ENCODE measurements at regions not wholly inside any gene's neighbourhood (a gene's known extent, or its start where the extent isn't known, plus 50 kb on each side); places are given as distances from the start of the nearest gene placed in this dataset.

GRCh38 chr18:39039813-39040212, 1474.2 kb upstream of the CELF4 start:
- TF ChIP-seq, protein P1, sequence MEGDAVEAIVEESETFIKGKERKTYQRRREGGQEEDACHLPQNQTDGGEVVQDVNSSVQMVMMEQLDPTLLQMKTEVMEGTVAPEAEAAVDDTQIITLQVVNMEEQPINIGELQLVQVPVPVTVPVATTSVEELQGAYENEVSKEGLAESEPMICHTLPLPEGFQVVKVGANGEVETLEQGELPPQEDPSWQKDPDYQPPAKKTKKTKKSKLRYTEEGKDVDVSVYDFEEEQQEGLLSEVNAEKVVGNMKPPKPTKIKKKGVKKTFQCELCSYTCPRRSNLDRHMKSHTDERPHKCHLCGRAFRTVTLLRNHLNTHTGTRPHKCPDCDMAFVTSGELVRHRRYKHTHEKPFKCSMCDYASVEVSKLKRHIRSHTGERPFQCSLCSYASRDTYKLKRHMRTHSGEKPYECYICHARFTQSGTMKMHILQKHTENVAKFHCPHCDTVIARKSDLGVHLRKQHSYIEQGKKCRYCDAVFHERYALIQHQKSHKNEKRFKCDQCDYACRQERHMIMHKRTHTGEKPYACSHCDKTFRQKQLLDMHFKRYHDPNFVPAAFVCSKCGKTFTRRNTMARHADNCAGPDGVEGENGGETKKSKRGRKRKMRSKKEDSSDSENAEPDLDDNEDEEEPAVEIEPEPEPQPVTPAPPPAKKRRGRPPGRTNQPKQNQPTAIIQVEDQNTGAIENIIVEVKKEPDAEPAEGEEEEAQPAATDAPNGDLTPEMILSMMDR (IDR thresholded peaks at IDR 0.05) = no peak
- no peak for TF ChIP-seq POLR2A (IDR thresholded peaks at IDR 0.05)

Measured in Peyer's patch (tissue), 4 donors.